Small intestine (tissue), 7 donors: ENCODE measurements at regions not wholly inside any gene's neighbourhood (a gene's known extent, or its start where the extent isn't known, plus 50 kb on each side); places are given as distances from the start of the nearest gene placed in this dataset.

ENCODE experiments used
- DNase-seq, 2 donors: peaks; one replicate each; pipeline versions ENCODE4 v3.0.0 to v3.0.0-alpha.2; 2013
- FAIRE-seq: peaks from 2 replicates; lab custom pipeline; 2012; peaks lifted over from hg19 to GRCh38; lab: Jason Lieb, UNC
- H3K27ac ChIP-seq, 3 donors: one replicate each; pipeline ENCODE4 v1.5.1; 2013; ENCODE audit warnings: low read length in 2 of 3, mild to moderate bottlenecking in 2 of 3, control low read depth in 1 of 3, inconsistent platforms in 1 of 3, low read depth in 1 of 3, moderate library complexity in 1 of 3
- H3K27me3 ChIP-seq, 3 donors: one replicate each; pipeline ENCODE4 v1.6.1; 2013; ENCODE audit warnings: low read length in 3 of 3, inconsistent platforms in 1 of 3; ENCODE audit not compliant: control insufficient read depth in 3 of 3, insufficient read depth in 3 of 3
- H3K36me3 ChIP-seq, 3 donors: one replicate each; pipeline ENCODE4 v1.6.1; 2013; ENCODE audit warnings: low read length in 3 of 3, inconsistent platforms in 1 of 3, low read depth in 1 of 3, mild to moderate bottlenecking in 1 of 3, moderate library complexity in 1 of 3; ENCODE audit not compliant: control insufficient read depth in 3 of 3, insufficient read depth in 2 of 3
- H3K4me1 ChIP-seq, 3 donors: one replicate each; pipeline ENCODE4 v1.6.1; 2013; ENCODE audit warnings: low read length in 2 of 3, inconsistent platforms in 1 of 3, low read depth in 1 of 3, mild to moderate bottlenecking in 1 of 3, moderate library complexity in 1 of 3; ENCODE audit not compliant: control insufficient read depth in 3 of 3, insufficient read depth in 2 of 3
- H3K4me3 ChIP-seq, 3 donors: one replicate each; pipeline ENCODE4 v1.5.1; 2013; ENCODE audit warnings: low read length in 3 of 3, control low read depth in 1 of 3, inconsistent platforms in 1 of 3, low read depth in 1 of 3, mild to moderate bottlenecking in 1 of 3, moderate library complexity in 1 of 3
- H3K9me3 ChIP-seq, 2 donors: one replicate each; pipeline ENCODE4 v1.6.1; 2013; ENCODE audit warnings: low read depth in 1 of 2, low read length in 1 of 2; ENCODE audit not compliant: control insufficient read depth in 2 of 2, insufficient read depth in 1 of 2
- WGBS, 3 donors: extraction: QIAGEN DNeasy Blood & Tissue Kit; methylation state at CpG; one replicate each; pipeline ENCODE4 v1.1.7; 2013; 5-methylcytosine and 5-hydroxymethylcytosine counted together
- donor health status: healthy with polysubstance abuse.
- donor health status: control.
- donor health status: control.
- donor health status: Bipolar disorder and iron deficiency.
- donor health status: healthy.

- H3K4me1 ChIP-seq: no peaks in the 10 kb centered on the region
- no peak overlapping the region for H3K4me3 ChIP-seq
- H3K27me3 ChIP-seq: peaks cover 0 to 4% (median 0%) of the 10 kb centered on the region in 3 donors
- no peak for FAIRE-seq
- H3K27ac ChIP-seq: no peak overlapping the region
- H3K9me3 ChIP-seq: no peaks in the 10 kb centered on the region
- no peaks in the 10 kb centered on the region for H3K36me3 ChIP-seq
- DNase-seq: no peak
- WGBS, 3 donors: 43 to 49% (median 46%) methylated on average over 5 of the region's 5 CpGs
Observed at GRCh38 chr2:18455236-18455862, 105.1 kb downstream of the RDH14 start.

- Histone ChIP-seq H3K4me1 (no peaks in the 10 kb centered on the region), H3K27me3 (peaks cover 0 to 6% (median 0%) of the 10 kb centered on the region in 3 donors), H3K9me3 (no peaks in the 10 kb centered on the region), H3K27ac (peak overlapping the region in 1 of 3 donors; percentile 4), H3K36me3 (no peaks in the 10 kb centered on the region), H3K4me3 (no peak overlapping the region)
- 63 to 82% (median 77%) methylated on average over 6 of the region's 6 CpGs for WGBS, 3 donors
- no peak for DNase-seq
- no peak for FAIRE-seq
Observed at GRCh38 chr2:18454692-18455235, 105.7 kb downstream of the RDH14 start.

GRCh38 chr2:18446715-18447114 lies 113.7 kb downstream of the RDH14 start:
- no peak for FAIRE-seq
- H3K27me3 ChIP-seq: peaks cover 0 to 5% (median 2%) of the 10 kb centered on the region in 3 donors
- no peak overlapping the region for H3K27ac ChIP-seq
- DNase-seq: no peak
- 64 to 74% (median 66%) methylated on average over 2 of the region's 2 CpGs for WGBS, 3 donors
- no peaks in the 10 kb centered on the region for H3K36me3 ChIP-seq
- H3K4me1 ChIP-seq: no peaks in the 10 kb centered on the region
- no peak overlapping the region for H3K4me3 ChIP-seq
- H3K9me3 ChIP-seq: no peaks in the 10 kb centered on the region

GRCh38 chr2:18445433-18446320 lies 114.8 kb downstream of the RDH14 start:
- FAIRE-seq (no peak), DNase-seq (no peak)
- no peaks in the 10 kb centered on the region for H3K9me3 ChIP-seq
- H3K4me3 ChIP-seq: no peak overlapping the region
- H3K27me3 ChIP-seq: peaks cover 0 to 5% (median 2%) of the 10 kb centered on the region in 3 donors
- WGBS, 3 donors: 53 to 63% (median 61%) methylated on average over 7 of the region's 7 CpGs
- no peak overlapping the region for H3K27ac ChIP-seq
- no peaks in the 10 kb centered on the region for H3K4me1 ChIP-seq
- no peaks in the 10 kb centered on the region for H3K36me3 ChIP-seq

- peaks cover 0 to 3% (median 2%) of the 10 kb centered on the region in 3 donors for H3K27me3 ChIP-seq
- WGBS, 3 donors: 72 to 75% (median 74%) methylated on average over 2 of the region's 2 CpGs
- no peak for DNase-seq
- no peaks in the 10 kb centered on the region for H3K9me3 ChIP-seq
- no peak overlapping the region for H3K27ac ChIP-seq
- H3K4me3 ChIP-seq: no peak overlapping the region
- no peak for FAIRE-seq
- no peaks in the 10 kb centered on the region for H3K36me3 ChIP-seq
- no peaks in the 10 kb centered on the region for H3K4me1 ChIP-seq
Observed at GRCh38 chr2:18444806-18445205, 115.6 kb downstream of the RDH14 start.

GRCh38 chr2:18441583-18441982 lies 118.9 kb downstream of the RDH14 start:
- no peaks in the 10 kb centered on the region for H3K9me3 ChIP-seq
- 14 to 56% (median 38%) methylated on average over 3 of the region's 3 CpGs for WGBS, 3 donors
- H3K4me1 ChIP-seq: no peaks in the 10 kb centered on the region
- no peaks in the 10 kb centered on the region for H3K36me3 ChIP-seq
- H3K27ac ChIP-seq: no peak overlapping the region
- DNase-seq (no peak), FAIRE-seq (no peak)
- no peak overlapping the region for H3K4me3 ChIP-seq
- peaks cover 0 to 3% (median 2%) of the 10 kb centered on the region in 3 donors for H3K27me3 ChIP-seq

GRCh38 chr2:18440777-18441176 lies 119.7 kb downstream of the RDH14 start:
- no peaks in the 10 kb centered on the region for H3K9me3 ChIP-seq
- DNase-seq: no peak
- no peaks in the 10 kb centered on the region for H3K4me1 ChIP-seq
- FAIRE-seq: no peak
- H3K27me3 ChIP-seq: peaks cover 0 to 3% (median 2%) of the 10 kb centered on the region in 3 donors
- H3K4me3 ChIP-seq: no peak overlapping the region
- WGBS, 3 donors: 68 to 84% (median 75%) methylated on average over 4 of the region's 4 CpGs
- no peak overlapping the region for H3K27ac ChIP-seq
- no peaks in the 10 kb centered on the region for H3K36me3 ChIP-seq

GRCh38 chr2:18440141-18440661 lies 120.3 kb downstream of the RDH14 start:
- Histone ChIP-seq H3K4me3 (no peak overlapping the region), H3K36me3 (no peaks in the 10 kb centered on the region), H3K27me3 (peaks cover 0 to 3% (median 2%) of the 10 kb centered on the region in 3 donors), H3K4me1 (no peaks in the 10 kb centered on the region), H3K27ac (no peak overlapping the region), H3K9me3 (no peaks in the 10 kb centered on the region)
- DNase-seq: no peak
- 80 to 89% (median 88%) methylated on average over 6 of the region's 6 CpGs for WGBS, 3 donors
- FAIRE-seq: no peak
